A673 (cell line): ENCODE measurements at regions not wholly inside any gene's neighbourhood (a gene's known extent, or its start where the extent isn't known, plus 50 kb on each side); places are given as distances from the start of the nearest gene placed in this dataset.

Source experiments
- BruUV-seq: library from RNA; stranded (reverse); fragments of 400-500 nt; replicated peaks from 2 replicates; lab custom pipeline; 2021; lab: Mats Ljungman, UMichigan
- CTCF ChIA-PET: fragments of 300-600 bp; sonication (Branson Sonifier 250); formaldehyde crosslinking; loops from one replicate; lab custom pipeline; 2022; ENCODE audit warnings: antibody characterized with exemption; lab: Charles Lee
- POLR2A ChIA-PET: fragments of 300-600 bp; sonication (Branson Sonifier 250); formaldehyde crosslinking; loops from one replicate; lab custom pipeline; 2022; ENCODE audit warnings: antibody characterized with exemption; ENCODE audit not compliant: low non-redundant PET; lab: Charles Lee
- DNase-seq: peaks from one replicate; pipeline ENCODE4 v3.0.0-alpha.2; 2015; ENCODE audit warnings: low spot score
- H3K27ac ChIP-seq: fragments of 200-600 bp; sonication (generic); 2 replicates; pipeline ENCODE4 v1.5.1; 2016; ENCODE audit warnings: mixed run types, low read depth, mild to moderate bottlenecking, mixed read lengths, antibody characterized with exemption, low read length; ENCODE audit not compliant: poor library complexity, severe bottlenecking
- H3K27me3 ChIP-seq: fragments of 200-600 bp; sonication (generic); replicated peaks from 2 replicates; pipeline ENCODE4 v1.6.1; 2017; ENCODE audit warnings: mixed run types, low read depth, mild to moderate bottlenecking, mixed read lengths, antibody characterized with exemption, low read length; ENCODE audit not compliant: insufficient read depth, poor library complexity
- H3K36me3 ChIP-seq: fragments of 200-600 bp; sonication (generic); 2 replicates; pipeline ENCODE4 v1.6.1; 2016; ENCODE audit warnings: mixed run types, mild to moderate bottlenecking, mixed read lengths, antibody characterized with exemption, low read length; ENCODE audit not compliant: insufficient read depth, poor library complexity, severe bottlenecking
- H3K4me1 ChIP-seq: fragments of 200-600 bp; sonication (generic); 2 replicates; pipeline ENCODE4 v1.6.1; 2017; ENCODE audit warnings: mixed run types, mild to moderate bottlenecking, mixed read lengths, antibody characterized with exemption, low read length; ENCODE audit not compliant: insufficient read depth, poor library complexity, severe bottlenecking
- H3K4me3 ChIP-seq: fragments of 200-600 bp; sonication (generic); 2 replicates; pipeline ENCODE4 v1.5.1; 2016; ENCODE audit warnings: low read depth, mixed run types, mild to moderate bottlenecking, mixed read lengths, low read length; ENCODE audit not compliant: poor library complexity, severe bottlenecking
- H3K9me3 ChIP-seq: fragments of 200-600 bp; sonication (generic); 2 replicates; pipeline ENCODE4 v1.6.1; 2016; ENCODE audit warnings: mixed run types, low read depth, mild to moderate bottlenecking, mixed read lengths, antibody characterized with exemption, low read length; ENCODE audit not compliant: poor library complexity, severe bottlenecking
- CTCF ChIP-seq: fragments of 300-800, 200-600 bp; sonication (generic); conservative IDR thresholded peaks from 2 replicates; pipeline ENCODE4 v1.5.1; 2017; ENCODE audit warnings: low read depth, mild to moderate bottlenecking, antibody characterized with exemption, low read length, moderate library complexity, mixed read lengths
- EZH2 ChIP-seq: fragments of 200-600 bp; sonication (generic); IDR thresholded peaks from 2 replicates; pipeline ENCODE4 v1.6.1; 2017; ENCODE audit warnings: borderline replicate concordance, low read depth, mild to moderate bottlenecking, mixed read lengths, antibody characterized with exemption, low read length; ENCODE audit not compliant: poor library complexity, severe bottlenecking
- intact Hi-C: fragments of 100-400 bp; cut with micrococcal nuclease; formaldehyde crosslinking; loops from one replicate; pipeline ENCODE4 v1.10.0; 2022; ENCODE audit not compliant: unreplicated experiment

GRCh38 chr15:69727121-69727924 is 274.7 kb downstream of the RPLP1 start:
- intact Hi-C loops, result loop anchor here (5.0 kb wide), 2 partner anchors 205 to 250 kb away; no protein-coding TSS in a partner anchor
- no TSS peak for BruUV-seq
- Histone ChIP-seq H3K36me3 (no peaks in the 10 kb centered on the region), H3K4me1 (no peaks in the 10 kb centered on the region), H3K27me3 (no peaks in the 10 kb centered on the region), H3K9me3 (no peaks in the 10 kb centered on the region), H3K4me3 (no peak overlapping the region), H3K27ac (no peak overlapping the region)
- DNase-seq, result no peak
- POLR2A ChIA-PET, result interaction anchor here (0.6 kb wide), 1 partner anchor 376 kb away, joined by 3 read pairs; no protein-coding TSS in a partner anchor
- CTCF ChIA-PET, result interaction anchor here (0.6 kb wide), 1 partner anchor 131 kb away, joined by 8 read pairs; no protein-coding TSS in a partner anchor
- TF ChIP-seq EZH2, result no peak
- no peak for TF ChIP-seq CTCF

GRCh38 chr15:69729167-69729748 is 276.6 kb downstream of the RPLP1 start:
- Histone ChIP-seq H3K9me3 (no peaks in the 10 kb centered on the region), H3K27ac (no peak overlapping the region), H3K36me3 (no peaks in the 10 kb centered on the region), H3K4me3 (no peak overlapping the region), H3K27me3 (no peaks in the 10 kb centered on the region), H3K4me1 (peaks cover 6% of the 10 kb centered on the region)
- TF ChIP-seq EZH2 (no peak), CTCF (peak; percentile 91)
- peak; percentile 51 for DNase-seq
- intact Hi-C loops, result loop anchor here (5.0 kb wide), 2 partner anchors 207 to 252 kb away; no protein-coding TSS in a partner anchor
- BruUV-seq, result no TSS peak
- ChIA-PET CTCF (no interaction called here), POLR2A (no interaction called here)

GRCh38 chr15:69730281-69731080 is 277.9 kb downstream of the RPLP1 start:
- intact Hi-C loops, result loop anchor here (10.0 kb wide), 1 partner anchor 734 kb away; no protein-coding TSS in a partner anchor
- DNase-seq, result no peak
- Histone ChIP-seq H3K9me3 (no peaks in the 10 kb centered on the region), H3K27ac (no peak overlapping the region), H3K27me3 (no peaks in the 10 kb centered on the region), H3K36me3 (no peaks in the 10 kb centered on the region), H3K4me1 (peaks cover 18% of the 10 kb centered on the region), H3K4me3 (no peak overlapping the region)
- ChIA-PET POLR2A (no interaction called here), CTCF (no interaction called here)
- TF ChIP-seq EZH2 (no peak), CTCF (no peak)
- BruUV-seq, result no TSS peak
